Caco-2 (cell line): ENCODE measurements at regions not wholly inside any gene's neighbourhood (a gene's known extent, or its start where the extent isn't known, plus 50 kb on each side); places are given as distances from the start of the nearest gene placed in this dataset.

Experiments
- BruUV-seq: library from RNA; stranded (reverse); fragments of 400-500 nt; replicated peaks from 2 replicates; lab custom pipeline; 2021; lab: Mats Ljungman, UMichigan
- CTCF ChIA-PET: fragments of 300-600 bp; sonication (Branson Sonifier 250); formaldehyde crosslinking; loops from one replicate; lab custom pipeline; 2022; ENCODE audit warnings: antibody characterized with exemption; lab: Charles Lee
- POLR2A ChIA-PET: fragments of 300-600 bp; sonication (Branson Sonifier 250); formaldehyde crosslinking; loops from one replicate; lab custom pipeline; 2022; ENCODE audit warnings: antibody characterized with exemption; lab: Charles Lee
- DNase-seq, 2 experiments: peaks; one replicate each; pipeline versions ENCODE4 v3.0.0 to v3.0.0-alpha.2; 2020 to 2022
- H3K27me3 ChIP-seq: replicated peaks from 2 replicates; pipeline ENCODE4 v1.6.0; 2011; ENCODE audit warnings: low read length; ENCODE audit not compliant: control insufficient read depth, insufficient read depth
- H3K36me3 ChIP-seq: 2 replicates; pipeline ENCODE4 v1.5.1; 2011; ENCODE audit warnings: low read length; ENCODE audit not compliant: control insufficient read depth, insufficient read depth
- H3K4me1 ChIP-seq: fragments of 250-450 bp; sonication (Bioruptor Pico); 2 replicates; pipeline ENCODE4 v1.5.1; 2020; ENCODE audit warnings: mild to moderate bottlenecking
- H3K4me3 ChIP-seq: 2 replicates; pipeline ENCODE4 v1.5.1; 2011; ENCODE audit warnings: low read depth, mild to moderate bottlenecking, control low read depth, low read length
- H3K9me3 ChIP-seq: fragments of 250-450 bp; sonication (Bioruptor Pico); 2 replicates; pipeline ENCODE4 v1.5.1; 2020; ENCODE audit warnings: mild to moderate bottlenecking, moderate library complexity
- H3K27ac Mint-ChIP-seq: one replicate; pipeline ENCODE4 v1.8.0; 2022; ENCODE audit warnings: mixed read lengths; ENCODE audit not compliant: unreplicated experiment
- H3K27me3 Mint-ChIP-seq: one replicate; pipeline ENCODE4 v1.8.0; 2022; ENCODE audit warnings: mixed read lengths; ENCODE audit not compliant: insufficient read depth, unreplicated experiment
- H3K36me3 Mint-ChIP-seq: one replicate; pipeline ENCODE4 v1.8.0; 2022; ENCODE audit warnings: mild to moderate bottlenecking, mixed read lengths; ENCODE audit not compliant: insufficient read depth, unreplicated experiment
- H3K4me1 Mint-ChIP-seq: one replicate; pipeline ENCODE4 v1.8.0; 2022; ENCODE audit warnings: low read depth, mixed read lengths; ENCODE audit not compliant: unreplicated experiment
- H3K4me3 Mint-ChIP-seq: one replicate; pipeline ENCODE4 v1.8.0; 2022; ENCODE audit warnings: mild to moderate bottlenecking, moderate library complexity, mixed read lengths; ENCODE audit not compliant: unreplicated experiment
- H3K9me3 Mint-ChIP-seq: one replicate; pipeline ENCODE4 v1.8.0; 2022; ENCODE audit warnings: mixed read lengths; ENCODE audit not compliant: unreplicated experiment
- intact Hi-C: fragments of 100-400 bp; cut with micrococcal nuclease; formaldehyde crosslinking; loops from one replicate; pipeline ENCODE4 v1.10.0; 2022; ENCODE audit not compliant: unreplicated experiment
- TF ChIP-seq, protein P1 (sequence below), 2 experiments: fragments of 200-600 bp in 1 of 2; IDR thresholded peaks; 1 replicate in 1 of 2; 2 replicates in 1 of 2; pipeline versions ENCODE4 v1.5.1 to v1.8.0; 2011 to 2022; ENCODE audit warnings: antibody characterized with exemption in 1 of 2, control low read depth in 1 of 2, inconsistent platforms in 1 of 2, low read depth in 1 of 2, low read length in 1 of 2, mild to moderate bottlenecking in 1 of 2, moderate library complexity in 1 of 2; ENCODE audit not compliant: insufficient read depth in 1 of 2, severe bottlenecking in 1 of 2, unreplicated experiment in 1 of 2

DNA sequence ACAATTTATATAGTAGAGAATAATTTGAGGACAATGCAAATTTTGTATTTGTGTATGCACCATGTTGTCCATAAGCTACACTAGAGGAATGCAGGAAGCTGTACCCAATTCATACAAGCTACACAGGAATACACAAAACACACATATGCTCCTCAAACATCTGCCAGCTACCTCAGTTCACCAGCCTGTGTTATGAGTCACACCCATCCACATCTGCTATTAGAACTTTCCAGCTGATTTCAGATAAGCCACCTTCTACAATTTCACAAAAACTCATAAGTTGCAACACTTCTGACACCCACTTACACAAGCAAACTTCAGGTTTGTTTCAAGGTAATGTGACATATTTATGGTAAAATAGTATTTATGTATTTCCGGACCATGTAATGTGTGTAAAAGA lies 438.9 kb downstream of the SATB2 start:
- Histone ChIP-seq H3K4me3 (no peak overlapping the region), H3K27me3 (no peaks in the 10 kb centered on the region), H3K36me3 (no peaks in the 10 kb centered on the region), H3K4me1 (no peaks in the 10 kb centered on the region), H3K9me3 (no peaks in the 10 kb centered on the region)
- H3K27me3 Mint-ChIP-seq, result no peaks in the 10 kb centered on the region
- no peaks in the 10 kb centered on the region for H3K36me3 Mint-ChIP-seq
- ChIA-PET POLR2A (no interaction called here), CTCF (interaction anchor here (1.1 kb wide), 1 partner anchor 50 kb away, joined by 3 read pairs; no protein-coding TSS in a partner anchor)
- H3K4me1 Mint-ChIP-seq, result no peaks in the 10 kb centered on the region
- TF ChIP-seq, protein P1, sequence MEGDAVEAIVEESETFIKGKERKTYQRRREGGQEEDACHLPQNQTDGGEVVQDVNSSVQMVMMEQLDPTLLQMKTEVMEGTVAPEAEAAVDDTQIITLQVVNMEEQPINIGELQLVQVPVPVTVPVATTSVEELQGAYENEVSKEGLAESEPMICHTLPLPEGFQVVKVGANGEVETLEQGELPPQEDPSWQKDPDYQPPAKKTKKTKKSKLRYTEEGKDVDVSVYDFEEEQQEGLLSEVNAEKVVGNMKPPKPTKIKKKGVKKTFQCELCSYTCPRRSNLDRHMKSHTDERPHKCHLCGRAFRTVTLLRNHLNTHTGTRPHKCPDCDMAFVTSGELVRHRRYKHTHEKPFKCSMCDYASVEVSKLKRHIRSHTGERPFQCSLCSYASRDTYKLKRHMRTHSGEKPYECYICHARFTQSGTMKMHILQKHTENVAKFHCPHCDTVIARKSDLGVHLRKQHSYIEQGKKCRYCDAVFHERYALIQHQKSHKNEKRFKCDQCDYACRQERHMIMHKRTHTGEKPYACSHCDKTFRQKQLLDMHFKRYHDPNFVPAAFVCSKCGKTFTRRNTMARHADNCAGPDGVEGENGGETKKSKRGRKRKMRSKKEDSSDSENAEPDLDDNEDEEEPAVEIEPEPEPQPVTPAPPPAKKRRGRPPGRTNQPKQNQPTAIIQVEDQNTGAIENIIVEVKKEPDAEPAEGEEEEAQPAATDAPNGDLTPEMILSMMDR (IDR thresholded peaks at IDR 0.05; ENCODE audit: insufficient read depth in 1 of 2, low read depth in 1 of 2, low read length in 1 of 2, severe bottlenecking in 1 of 2, unreplicated experiment in 1 of 2), result no peak
- no peak for DNase-seq
- BruUV-seq, result no TSS peak
- no peaks in the 10 kb centered on the region for H3K9me3 Mint-ChIP-seq
- H3K27ac Mint-ChIP-seq, result no peak overlapping the region
- intact Hi-C loops, result no loop called here
- H3K4me3 Mint-ChIP-seq, result no peak overlapping the region

DNA sequence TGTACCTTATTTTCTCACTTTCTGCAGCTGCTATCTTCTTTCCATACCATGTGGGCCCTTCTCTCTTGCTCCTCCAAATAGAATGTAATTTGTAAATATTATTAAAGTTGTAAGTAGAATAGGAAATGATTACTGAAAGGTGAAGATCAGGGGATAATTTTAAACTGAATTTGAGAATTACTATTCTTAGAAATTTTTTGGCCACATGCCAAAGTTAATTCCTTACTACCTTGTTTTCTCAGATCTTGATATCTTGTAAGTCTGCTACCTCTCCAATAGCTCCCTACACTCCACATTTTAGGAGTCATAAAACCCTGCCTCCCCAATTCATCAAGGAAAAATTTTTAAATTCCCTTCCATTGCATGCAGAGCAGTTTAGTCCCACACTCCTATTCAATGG lies 442.7 kb downstream of the SATB2 start:
- no peaks in the 10 kb centered on the region for H3K27me3 Mint-ChIP-seq

DNA sequence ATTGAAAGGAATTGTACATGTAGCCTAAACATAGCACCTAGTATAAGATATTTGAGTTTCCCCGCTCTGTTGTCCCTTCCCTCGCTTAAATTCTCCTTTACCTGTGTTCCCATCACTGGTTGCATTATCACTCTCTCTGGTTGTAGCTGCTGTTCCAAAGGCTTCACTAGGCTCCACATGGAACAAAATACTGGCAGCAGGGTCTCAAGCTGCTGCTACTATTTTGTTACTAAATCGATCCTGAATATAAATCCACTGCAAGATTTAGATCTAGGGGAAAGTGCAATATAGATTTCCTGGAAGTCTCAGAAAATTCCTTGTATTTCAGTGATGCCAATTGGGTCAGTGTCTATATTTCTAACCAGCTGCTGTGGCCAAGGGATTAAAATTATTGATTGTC lies 443.5 kb downstream of the SATB2 start:
- H3K36me3 Mint-ChIP-seq, result no peaks in the 10 kb centered on the region
- intact Hi-C loops, result no loop called here
- Histone ChIP-seq H3K9me3 (no peaks in the 10 kb centered on the region), H3K27me3 (no peaks in the 10 kb centered on the region), H3K4me1 (no peaks in the 10 kb centered on the region), H3K36me3 (no peaks in the 10 kb centered on the region), H3K4me3 (no peak overlapping the region)
- no peaks in the 10 kb centered on the region for H3K4me1 Mint-ChIP-seq
- no peaks in the 10 kb centered on the region for H3K27me3 Mint-ChIP-seq
- H3K9me3 Mint-ChIP-seq, result peaks cover 4% of the 10 kb centered on the region
- no peak overlapping the region for H3K4me3 Mint-ChIP-seq
- ChIA-PET CTCF (no interaction called here), POLR2A (no interaction called here)
- no TSS peak for BruUV-seq
- TF ChIP-seq, protein P1 (IDR thresholded peaks at IDR 0.05; ENCODE audit: insufficient read depth in 1 of 2, low read depth in 1 of 2, low read length in 1 of 2, severe bottlenecking in 1 of 2, unreplicated experiment in 1 of 2), result no peak
- DNase-seq, result no peak
- no peak overlapping the region for H3K27ac Mint-ChIP-seq

More for the DNA sequence above, 442.7 kb downstream of the SATB2 start:
- TF ChIP-seq, protein P1 (IDR thresholded peaks at IDR 0.05; ENCODE audit: insufficient read depth in 1 of 2, low read depth in 1 of 2, low read length in 1 of 2, severe bottlenecking in 1 of 2, unreplicated experiment in 1 of 2), result no peak
- no peaks in the 10 kb centered on the region for H3K9me3 ChIP-seq
- no peaks in the 10 kb centered on the region for H3K4me1 ChIP-seq
- H3K27me3 ChIP-seq, result no peaks in the 10 kb centered on the region
- ChIA-PET POLR2A (no interaction called here), CTCF (no interaction called here)
- intact Hi-C loops, result no loop called here
- Mint-ChIP-seq H3K27ac (no peak overlapping the region), H3K36me3 (no peaks in the 10 kb centered on the region), H3K4me1 (no peaks in the 10 kb centered on the region), H3K4me3 (no peak overlapping the region), H3K9me3 (no peaks in the 10 kb centered on the region)
- no TSS peak for BruUV-seq
- no peak for DNase-seq
- H3K36me3 ChIP-seq, result no peaks in the 10 kb centered on the region
- no peak overlapping the region for H3K4me3 ChIP-seq
